PC-9 (cell line): ENCODE measurements at regions not wholly inside any gene's neighbourhood (a gene's known extent, or its start where the extent isn't known, plus 50 kb on each side); places are given as distances from the start of the nearest gene placed in this dataset.

Source experiments
- EZH2 ChIP-seq: fragments of 200-600 bp; sonication (generic); IDR thresholded peaks from 2 replicates; pipeline ENCODE4 v1.8.0; 2017; ENCODE audit warnings: antibody characterized with exemption, low read depth
- TF ChIP-seq, protein P1 (sequence below): fragments of 200-600 bp; sonication (generic); conservative IDR thresholded peaks from 2 replicates; pipeline ENCODE4 v1.6.1; 2017; ENCODE audit warnings: mixed run types, antibody characterized with exemption, mild to moderate bottlenecking, moderate library complexity

DNA sequence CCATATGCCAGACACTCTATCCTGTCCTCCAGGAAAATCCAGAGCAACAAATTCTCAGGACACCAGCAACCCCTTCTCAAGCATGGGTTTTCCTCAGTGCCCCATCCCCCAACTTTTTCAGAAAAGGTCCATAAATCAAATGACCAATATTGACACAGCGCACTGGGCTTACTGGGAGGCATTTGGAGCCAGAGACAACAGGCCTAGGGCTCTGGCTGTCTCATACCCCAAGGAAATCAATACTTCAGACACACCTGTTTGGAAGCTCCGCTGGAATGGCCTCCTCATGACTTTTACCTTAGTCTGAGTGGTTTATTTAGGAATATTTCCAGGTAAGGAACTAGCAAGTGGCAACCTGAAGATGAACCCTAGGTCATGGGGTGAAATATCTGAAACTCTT lies 66.9 kb upstream of the TNR start:
- TF ChIP-seq, protein P1, sequence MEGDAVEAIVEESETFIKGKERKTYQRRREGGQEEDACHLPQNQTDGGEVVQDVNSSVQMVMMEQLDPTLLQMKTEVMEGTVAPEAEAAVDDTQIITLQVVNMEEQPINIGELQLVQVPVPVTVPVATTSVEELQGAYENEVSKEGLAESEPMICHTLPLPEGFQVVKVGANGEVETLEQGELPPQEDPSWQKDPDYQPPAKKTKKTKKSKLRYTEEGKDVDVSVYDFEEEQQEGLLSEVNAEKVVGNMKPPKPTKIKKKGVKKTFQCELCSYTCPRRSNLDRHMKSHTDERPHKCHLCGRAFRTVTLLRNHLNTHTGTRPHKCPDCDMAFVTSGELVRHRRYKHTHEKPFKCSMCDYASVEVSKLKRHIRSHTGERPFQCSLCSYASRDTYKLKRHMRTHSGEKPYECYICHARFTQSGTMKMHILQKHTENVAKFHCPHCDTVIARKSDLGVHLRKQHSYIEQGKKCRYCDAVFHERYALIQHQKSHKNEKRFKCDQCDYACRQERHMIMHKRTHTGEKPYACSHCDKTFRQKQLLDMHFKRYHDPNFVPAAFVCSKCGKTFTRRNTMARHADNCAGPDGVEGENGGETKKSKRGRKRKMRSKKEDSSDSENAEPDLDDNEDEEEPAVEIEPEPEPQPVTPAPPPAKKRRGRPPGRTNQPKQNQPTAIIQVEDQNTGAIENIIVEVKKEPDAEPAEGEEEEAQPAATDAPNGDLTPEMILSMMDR = no peak
- TF ChIP-seq EZH2 = no peak
